Esophagus muscularis mucosa (tissue), 4 donors: ENCODE measurements at regions not wholly inside any gene's neighbourhood (a gene's known extent, or its start where the extent isn't known, plus 50 kb on each side); places are given as distances from the start of the nearest gene placed in this dataset.

Experiments
- CTCF ChIP-seq, 3 experiments: fragments of 200-600 bp in 2 of 3; fragments of 450-650 bp in 1 of 3; sonication (generic) in 2 of 3; IDR thresholded peaks; one replicate each; pipeline ENCODE4 v1.5.1; 2017 to 2019; ENCODE audit warnings: antibody characterized with exemption in 3 of 3, mild to moderate bottlenecking in 2 of 3, moderate library complexity in 1 of 3
- EP300 ChIP-seq: sonication (generic); formaldehyde crosslinking; IDR thresholded peaks from one replicate; pipeline ENCODE4 v1.6.1; 2017; ENCODE audit warnings: antibody characterized with exemption
- POLR2A ChIP-seq: fragments of 450-650 bp; IDR thresholded peaks from one replicate; pipeline ENCODE4 v1.6.1; 2017; ENCODE audit warnings: antibody characterized with exemption, moderate library complexity, mild to moderate bottlenecking, low read depth
- POLR2AphosphoS5 ChIP-seq, 2 donors: sonication (generic); formaldehyde crosslinking; IDR thresholded peaks; one replicate each; pipeline ENCODE4 v1.6.1; 2017; ENCODE audit warnings: antibody characterized with exemption in 2 of 2

DNA sequence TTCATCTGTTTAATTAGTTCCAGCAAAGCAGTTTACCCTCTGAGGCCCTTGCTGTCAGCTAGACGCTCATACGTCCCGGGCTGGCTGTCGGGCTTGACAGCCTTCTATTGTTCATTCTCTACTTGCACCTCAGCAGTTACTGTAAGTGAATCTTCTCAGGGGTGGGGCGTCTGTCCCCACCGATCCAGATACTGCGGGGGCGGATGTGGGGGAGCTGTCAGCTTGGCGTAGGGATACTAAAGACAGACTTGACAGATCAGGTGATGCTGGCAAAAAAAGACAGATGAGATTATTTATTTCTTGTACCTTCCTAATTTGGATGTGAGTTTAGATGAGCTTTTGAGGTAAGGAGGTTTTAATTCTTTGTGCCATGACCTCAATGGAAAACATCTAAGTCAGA lies 315.3 kb downstream of the NR2F2 start:
- TF ChIP-seq CTCF (IDR thresholded peaks at IDR 0.05) (no peak), POLR2A (no peak), EP300 (no peak), POLR2AphosphoS5 (IDR thresholded peaks at IDR 0.05) (no peak)
